Colonic mucosa (tissue), 4 donors: ENCODE measurements at regions not wholly inside any gene's neighbourhood (a gene's known extent, or its start where the extent isn't known, plus 50 kb on each side); places are given as distances from the start of the nearest gene placed in this dataset.

Source experiments
- DNase-seq: peaks from one replicate; pipeline ENCODE4 v3.0.0-alpha.2; 2020
- H3K27ac ChIP-seq: fragments of 200-600 bp; one replicate; pipeline ENCODE4 v1.8.0; 2021
- H3K27me3 ChIP-seq: fragments of 200-600 bp; one replicate; pipeline ENCODE4 v1.8.0; 2021
- H3K36me3 ChIP-seq: fragments of 200-600 bp; one replicate; pipeline ENCODE4 v1.8.0; 2021
- H3K4me1 ChIP-seq: fragments of 200-600 bp; one replicate; pipeline ENCODE4 v1.8.0; 2021; ENCODE audit warnings: mild to moderate bottlenecking
- H3K4me3 ChIP-seq: fragments of 200-600 bp; one replicate; pipeline ENCODE4 v1.8.0; 2021
- H3K9ac ChIP-seq, 2 donors: one replicate each; pipeline ENCODE4 v1.7.0; 2013; ENCODE audit warnings: control low read depth in 2 of 2, low read depth in 2 of 2, low read length in 2 of 2
- H3K9me3 ChIP-seq: fragments of 200-600 bp; one replicate; pipeline ENCODE4 v1.8.0; 2021
- CTCF ChIP-seq: fragments of 200-600 bp; IDR thresholded peaks from one replicate; pipeline ENCODE4 v1.8.0; 2022; ENCODE audit warnings: antibody characterized with exemption, mild to moderate bottlenecking
- intact Hi-C: fragments of 100-400 bp; cut with DNase I; formaldehyde crosslinking; loops from one replicate; pipeline ENCODE4 v1.14.1; 2022
- donor health status: healthy.
- donor health status: DM: no; HTN: no; CAD: no.
- donor health status: DM: no; HTN: no; CAD: no.

GRCh38 chrX:118878977-118879376 lies 55.4 kb downstream of the ZCCHC12 start:
- no peak for DNase-seq
- intact Hi-C loops = no loop called here
- no peak for TF ChIP-seq CTCF

GRCh38 chrX:118879586-118879985 lies 56.0 kb downstream of the ZCCHC12 start:
- no peak overlapping the region for H3K27ac ChIP-seq
- H3K4me1 ChIP-seq = no peaks in the 10 kb centered on the region
- no peak for TF ChIP-seq CTCF
- DNase-seq = no peak
- H3K9me3 ChIP-seq = no peaks in the 10 kb centered on the region
- H3K9ac ChIP-seq = no peak overlapping the region
- no peak overlapping the region for H3K4me3 ChIP-seq
- no peaks in the 10 kb centered on the region for H3K36me3 ChIP-seq
- no peaks in the 10 kb centered on the region for H3K27me3 ChIP-seq
- intact Hi-C loops = no loop called here

More at GRCh38 chrX:118878977-118879376, 55.4 kb downstream of the ZCCHC12 start:
- H3K9me3 ChIP-seq = no peaks in the 10 kb centered on the region
- no peaks in the 10 kb centered on the region for H3K27me3 ChIP-seq
- no peaks in the 10 kb centered on the region for H3K4me1 ChIP-seq
- no peak overlapping the region for H3K4me3 ChIP-seq
- H3K27ac ChIP-seq = no peak overlapping the region
- H3K9ac ChIP-seq = no peak overlapping the region
- H3K36me3 ChIP-seq = no peaks in the 10 kb centered on the region

GRCh38 chrX:118883994-118884393 lies 60.4 kb downstream of the ZCCHC12 start:
- no peaks in the 10 kb centered on the region for H3K9me3 ChIP-seq
- H3K4me1 ChIP-seq = no peaks in the 10 kb centered on the region
- no peak overlapping the region for H3K9ac ChIP-seq
- no peaks in the 10 kb centered on the region for H3K27me3 ChIP-seq
- no peak overlapping the region for H3K4me3 ChIP-seq
- no peak overlapping the region for H3K27ac ChIP-seq
- DNase-seq = no peak
- TF ChIP-seq CTCF = no peak
- intact Hi-C loops = no loop called here
- no peaks in the 10 kb centered on the region for H3K36me3 ChIP-seq

- H3K9ac ChIP-seq = no peak overlapping the region
- H3K36me3 ChIP-seq = no peaks in the 10 kb centered on the region
- TF ChIP-seq CTCF = no peak
- no peaks in the 10 kb centered on the region for H3K4me1 ChIP-seq
- DNase-seq = peak; percentile 38
- no peaks in the 10 kb centered on the region for H3K27me3 ChIP-seq
- no peak overlapping the region for H3K27ac ChIP-seq
- H3K9me3 ChIP-seq = no peaks in the 10 kb centered on the region
- no peak overlapping the region for H3K4me3 ChIP-seq
- intact Hi-C loops = no loop called here
Measured at GRCh38 chrX:118884552-118885138, 61.0 kb downstream of the ZCCHC12 start.

- Histone ChIP-seq H3K9ac (no peak overlapping the region), H3K27me3 (no peaks in the 10 kb centered on the region), H3K4me3 (no peak overlapping the region), H3K36me3 (no peaks in the 10 kb centered on the region), H3K9me3 (no peaks in the 10 kb centered on the region), H3K4me1 (no peaks in the 10 kb centered on the region), H3K27ac (no peak overlapping the region)
- DNase-seq = no peak
- TF ChIP-seq CTCF = no peak
- intact Hi-C loops = no loop called here
Measured at GRCh38 chrX:118893923-118894322, 70.3 kb downstream of the ZCCHC12 start.
